ENCODE measurements at regions not wholly inside any gene's neighbourhood (a gene's known extent, or its start where the extent isn't known, plus 50 kb on each side); places are given as distances from the start of the nearest gene placed in this dataset.
"Not testable (repeated sequence)": the region's sequence is repeated elsewhere in the genome, so short reads cannot be mapped to it uniquely, and the experiment has no call there.

GRCh38 chr5:136605638-136606037 is 240.3 kb upstream of the TRPC7 start:
- Histone ChIP-seq H3K36me3 (ENCODE audit: insufficient read depth) (no peaks in the 10 kb centered on the region), H3K27ac (ENCODE audit: low read depth) (no peak overlapping the region), H3K4me1 (ENCODE audit: insufficient read depth) (no peaks in the 10 kb centered on the region), H3K4me3 (ENCODE audit: low read depth, low read length) (no peak overlapping the region)
- WGBS = 69% methylated on average over 1 of the region's 1 CpG
- DNase-seq (ENCODE audit: extremely low spot score) = no peak

DNA sequence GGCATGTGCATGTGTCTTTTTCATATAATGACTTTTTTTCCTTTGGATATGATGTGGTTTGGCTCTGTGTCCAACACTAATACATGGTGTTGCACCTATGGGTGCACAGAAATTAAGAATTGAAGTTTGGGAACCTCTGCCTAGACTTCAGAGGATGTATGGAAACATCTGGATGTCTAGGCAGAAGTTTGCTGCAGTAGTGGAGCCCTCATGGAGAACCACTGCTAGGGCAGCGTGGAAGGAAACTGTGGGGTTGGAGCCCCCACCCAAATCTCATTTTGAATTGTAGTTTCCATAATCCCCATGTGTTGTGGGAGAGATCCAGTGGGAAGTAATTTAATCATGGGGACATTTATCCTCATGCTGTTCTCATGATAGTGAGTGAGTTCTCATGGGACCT is 235.0 kb upstream of the TRPC7 start:
- Histone ChIP-seq H3K4me1 (ENCODE audit: insufficient read depth) (no peaks in the 10 kb centered on the region), H3K4me3 (ENCODE audit: low read depth, low read length) (no peak overlapping the region), H3K36me3 (ENCODE audit: insufficient read depth) (no peaks in the 10 kb centered on the region), H3K27ac (ENCODE audit: low read depth) (no peak overlapping the region)
- WGBS = 87% methylated on average over 1 of the region's 1 CpG
- DNase-seq (ENCODE audit: extremely low spot score) = no peak

DNA sequence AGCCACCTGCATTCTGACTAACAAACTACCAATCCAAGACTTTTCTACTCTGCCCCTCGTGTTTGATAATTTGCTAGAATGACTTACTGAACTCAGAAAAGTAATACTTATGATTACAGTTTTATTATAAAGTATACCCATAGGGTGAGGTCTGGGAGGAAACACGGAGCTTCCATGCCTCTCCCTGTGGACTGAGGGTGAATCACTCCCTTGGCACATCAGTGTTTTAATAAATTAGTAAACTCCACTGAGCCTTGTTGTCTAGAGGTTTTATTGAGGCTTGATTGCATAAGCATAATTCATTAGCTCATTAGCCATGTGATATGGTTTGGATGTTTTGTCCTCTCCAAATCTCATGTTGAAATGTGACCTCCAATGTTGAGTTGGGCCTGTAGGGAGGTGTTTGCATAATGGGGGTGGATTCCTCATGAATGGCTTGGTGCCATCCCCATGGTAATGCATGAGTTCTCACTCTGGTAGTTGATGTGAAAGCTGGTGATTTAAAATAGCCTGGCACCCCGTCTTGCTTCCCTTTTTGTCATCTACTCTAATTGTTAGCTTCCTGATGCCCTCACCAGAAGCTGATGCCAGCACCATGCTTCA is 233.6 kb upstream of the TRPC7 start:
- H3K4me1 ChIP-seq (ENCODE audit: insufficient read depth) = no peaks in the 10 kb centered on the region
- DNase-seq (ENCODE audit: extremely low spot score) = no peak
- no peak overlapping the region for H3K4me3 ChIP-seq (ENCODE audit: low read depth, low read length)
- 66% methylated on average over 3 of the region's 3 CpGs for WGBS
- no peak overlapping the region for H3K27ac ChIP-seq (ENCODE audit: low read depth)
- no peaks in the 10 kb centered on the region for H3K36me3 ChIP-seq (ENCODE audit: insufficient read depth)

DNA sequence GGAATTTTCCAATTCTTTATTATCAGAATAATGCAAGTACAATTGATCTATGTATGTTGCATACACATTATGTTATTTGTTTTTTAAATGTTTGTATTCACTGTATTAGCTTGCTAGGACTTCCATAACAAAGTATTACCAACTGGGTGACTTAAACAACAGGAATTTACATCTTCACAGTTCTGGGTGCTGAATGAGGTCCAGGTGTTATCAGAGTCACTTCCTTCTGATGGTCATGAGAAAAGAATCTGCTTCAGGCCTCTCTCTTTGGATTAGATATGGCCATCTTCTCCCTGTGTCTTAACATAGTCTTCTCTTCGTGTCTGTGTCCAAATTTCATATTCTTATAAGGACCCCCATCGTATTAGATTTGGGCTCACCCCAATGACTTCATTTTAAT is 229.1 kb upstream of the TRPC7 start:
- H3K4me3 ChIP-seq (ENCODE audit: low read depth, low read length) = no peak overlapping the region
- H3K36me3 ChIP-seq (ENCODE audit: insufficient read depth) = no peaks in the 10 kb centered on the region
- DNase-seq (ENCODE audit: extremely low spot score) = no peak
- no peak overlapping the region for H3K27ac ChIP-seq (ENCODE audit: low read depth)
- no peaks in the 10 kb centered on the region for H3K4me1 ChIP-seq (ENCODE audit: insufficient read depth)
- WGBS = 74% methylated on average over 2 of the region's 2 CpGs

GRCh38 chr5:136590581-136590980 is 225.2 kb upstream of the TRPC7 start:
- 63% methylated on average over 1 of the region's 1 CpG for WGBS
- no peaks in the 10 kb centered on the region for H3K4me1 ChIP-seq (ENCODE audit: insufficient read depth)
- no peak overlapping the region for H3K27ac ChIP-seq (ENCODE audit: low read depth)
- no peaks in the 10 kb centered on the region for H3K36me3 ChIP-seq (ENCODE audit: insufficient read depth)
- no peak overlapping the region for H3K4me3 ChIP-seq (ENCODE audit: low read depth, low read length)
- no peak for DNase-seq (ENCODE audit: extremely low spot score)

- Histone ChIP-seq H3K4me3 (ENCODE audit: low read depth, low read length) (no peak overlapping the region), H3K36me3 (ENCODE audit: insufficient read depth) (no peaks in the 10 kb centered on the region), H3K4me1 (ENCODE audit: insufficient read depth) (no peaks in the 10 kb centered on the region), H3K27ac (ENCODE audit: low read depth) (no peak overlapping the region)
- DNase-seq (ENCODE audit: extremely low spot score) = no peak
- 78% methylated on average over 2 of the region's 2 CpGs for WGBS
Measured at GRCh38 chr5:136586196-136586595, 220.9 kb upstream of the TRPC7 start.

- WGBS = 78% methylated on average over 4 of the region's 4 CpGs
- Histone ChIP-seq H3K4me3 (ENCODE audit: low read depth, low read length) (no peak overlapping the region), H3K36me3 (ENCODE audit: insufficient read depth) (no peaks in the 10 kb centered on the region), H3K4me1 (ENCODE audit: insufficient read depth) (no peaks in the 10 kb centered on the region), H3K27ac (ENCODE audit: low read depth) (no peak overlapping the region)
- no peak for DNase-seq (ENCODE audit: extremely low spot score)
Measured at GRCh38 chr5:136584474-136584873, 219.1 kb upstream of the TRPC7 start.

- 61% methylated on average over 3 of the region's 3 CpGs for WGBS
- Histone ChIP-seq H3K27ac (ENCODE audit: low read depth) (no peak overlapping the region), H3K4me3 (ENCODE audit: low read depth, low read length) (no peak overlapping the region), H3K4me1 (ENCODE audit: insufficient read depth) (no peaks in the 10 kb centered on the region), H3K36me3 (ENCODE audit: insufficient read depth) (no peaks in the 10 kb centered on the region)
- no peak for DNase-seq (ENCODE audit: extremely low spot score)
Measured at GRCh38 chr5:136579238-136579637, 213.9 kb upstream of the TRPC7 start.

- not testable (repeated sequence) for DNase-seq (ENCODE audit: extremely low spot score); H3K4me3 ChIP-seq (ENCODE audit: low read depth, low read length); H3K4me1 ChIP-seq (ENCODE audit: insufficient read depth); H3K36me3 ChIP-seq (ENCODE audit: insufficient read depth); H3K27ac ChIP-seq (ENCODE audit: low read depth)
Measured at GRCh38 chr5:136569875-136570274, 204.5 kb upstream of the TRPC7 start.

DNA sequence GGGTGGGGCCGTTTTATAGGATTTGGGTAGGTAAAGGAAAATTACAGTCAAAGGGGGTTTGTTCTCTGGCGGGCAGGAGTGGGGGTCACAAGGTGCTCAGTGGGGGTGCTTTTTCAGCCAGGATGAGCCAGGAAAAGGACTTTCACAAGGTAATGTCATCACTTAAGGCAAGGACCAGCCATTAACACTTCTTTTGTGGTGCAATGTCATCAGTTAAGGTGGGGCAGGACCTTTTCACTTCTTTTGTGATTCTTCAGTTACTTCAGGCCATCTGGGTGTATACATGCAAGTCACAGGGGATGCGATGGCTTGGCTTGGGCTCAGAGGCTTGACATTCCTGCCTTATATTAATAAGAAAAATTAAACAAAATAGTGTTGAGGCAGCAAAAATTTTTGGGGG is 200.1 kb upstream of the TRPC7 start:
- H3K4me3 ChIP-seq (ENCODE audit: low read depth, low read length); H3K4me1 ChIP-seq (ENCODE audit: insufficient read depth); H3K27ac ChIP-seq (ENCODE audit: low read depth); H3K36me3 ChIP-seq (ENCODE audit: insufficient read depth); DNase-seq (ENCODE audit: extremely low spot score): not testable (repeated sequence)
- 59% methylated on average over 3 of the region's 3 CpGs for WGBS

DNA sequence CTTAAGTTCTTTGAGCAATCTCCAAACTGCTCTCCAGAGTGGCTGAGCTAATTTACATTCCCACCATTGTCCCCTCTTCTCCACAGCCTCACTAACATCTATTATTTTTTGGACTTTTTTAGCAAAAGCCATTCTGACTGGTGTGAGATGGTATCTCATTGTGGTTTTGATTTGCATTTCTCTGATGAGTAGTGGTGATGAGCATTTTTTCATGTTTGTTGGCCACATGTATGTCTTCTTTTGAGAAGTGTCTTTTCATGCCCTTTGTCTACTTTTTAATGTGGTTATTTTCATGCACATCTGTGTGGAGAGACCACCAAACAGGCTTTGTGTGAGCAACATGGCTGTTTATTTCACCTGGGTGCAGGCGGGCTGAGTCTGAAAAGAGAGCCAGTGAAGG is 199.7 kb upstream of the TRPC7 start:
- not testable (repeated sequence) for DNase-seq (ENCODE audit: extremely low spot score); H3K36me3 ChIP-seq (ENCODE audit: insufficient read depth); H3K4me1 ChIP-seq (ENCODE audit: insufficient read depth); H3K4me3 ChIP-seq (ENCODE audit: low read depth, low read length); H3K27ac ChIP-seq (ENCODE audit: low read depth)
- 86% methylated on average over 1 of the region's 1 CpG for WGBS

- not testable (repeated sequence) for H3K4me3 ChIP-seq (ENCODE audit: low read depth, low read length); DNase-seq (ENCODE audit: extremely low spot score); H3K27ac ChIP-seq (ENCODE audit: low read depth); H3K4me1 ChIP-seq (ENCODE audit: insufficient read depth); H3K36me3 ChIP-seq (ENCODE audit: insufficient read depth)
- 85% methylated on average over 5 of the region's 5 CpGs for WGBS
Measured at GRCh38 chr5:136564431-136564830, 199.1 kb upstream of the TRPC7 start.

GRCh38 chr5:136563489-136563888 is 198.1 kb upstream of the TRPC7 start:
- WGBS = 55% methylated on average over 6 of the region's 6 CpGs
- no peak for DNase-seq (ENCODE audit: extremely low spot score)

DNA sequence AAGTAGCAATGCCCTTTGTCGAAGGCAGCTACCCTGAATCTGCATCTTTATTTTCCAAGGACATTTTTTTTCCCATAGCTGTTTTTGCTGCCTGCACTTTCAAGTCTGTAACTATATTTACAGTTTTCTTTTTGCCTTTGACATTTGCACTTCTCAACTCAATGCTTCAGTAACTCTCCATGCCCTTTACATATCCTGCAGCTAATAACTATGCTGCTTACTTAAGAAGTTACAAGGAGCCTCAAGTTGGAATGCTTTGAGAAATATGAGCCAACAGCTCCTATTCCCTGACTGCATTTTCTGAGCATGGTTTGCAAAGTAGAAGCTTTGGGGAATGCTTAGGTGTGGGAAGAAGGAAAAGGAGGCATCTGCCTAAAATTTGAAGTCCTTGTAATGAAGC is 194.8 kb upstream of the TRPC7 start:
- WGBS = 80% methylated on average over 1 of the region's 1 CpG
- Histone ChIP-seq H3K36me3 (ENCODE audit: insufficient read depth) (no peaks in the 10 kb centered on the region), H3K4me1 (ENCODE audit: insufficient read depth) (no peaks in the 10 kb centered on the region), H3K4me3 (ENCODE audit: low read depth, low read length) (no peak overlapping the region), H3K27ac (ENCODE audit: low read depth) (no peak overlapping the region)
- DNase-seq (ENCODE audit: extremely low spot score) = no peak

More at GRCh38 chr5:136563489-136563888, 198.1 kb upstream of the TRPC7 start:
- H3K4me3 ChIP-seq (ENCODE audit: low read depth, low read length) = no peak overlapping the region
- no peaks in the 10 kb centered on the region for H3K4me1 ChIP-seq (ENCODE audit: insufficient read depth)
- H3K36me3 ChIP-seq (ENCODE audit: insufficient read depth) = no peaks in the 10 kb centered on the region
- no peak overlapping the region for H3K27ac ChIP-seq (ENCODE audit: low read depth)

- WGBS = 62% methylated on average over 2 of the region's 2 CpGs
Measured at GRCh38 chr5:136559651-136560050, 194.3 kb upstream of the TRPC7 start.

More at GRCh38 chr5:136559651-136560050, 194.3 kb upstream of the TRPC7 start:
- Histone ChIP-seq H3K27ac (ENCODE audit: low read depth) (no peak overlapping the region), H3K4me1 (ENCODE audit: insufficient read depth) (no peaks in the 10 kb centered on the region), H3K4me3 (ENCODE audit: low read depth, low read length) (no peak overlapping the region), H3K36me3 (ENCODE audit: insufficient read depth) (no peaks in the 10 kb centered on the region)
- DNase-seq (ENCODE audit: extremely low spot score) = no peak
